ENCODE measurements at regions not wholly inside any gene's neighbourhood (a gene's known extent, or its start where the extent isn't known, plus 50 kb on each side); places are given as distances from the start of the nearest gene placed in this dataset.

- no peaks in the 10 kb centered on the region for H3K36me3 ChIP-seq
- no peak overlapping the region for H3K27ac ChIP-seq
- TF ChIP-seq CTCF (IDR thresholded peaks at IDR 0.05) (no peak), POLR2A (IDR thresholded peaks at IDR 0.05) (no peak)
- H3K4me1 ChIP-seq, result no peaks in the 10 kb centered on the region
- DNase-seq, result no peak
- no peaks in the 10 kb centered on the region for H3K27me3 ChIP-seq
- no peak overlapping the region for H3K4me3 ChIP-seq
- no peaks in the 10 kb centered on the region for H3K9me3 ChIP-seq
These were observed 673.8 kb upstream of the CITED2 start for GRCh38 chr6:140048202-140048790.

- Histone ChIP-seq H3K9me3 (no peaks in the 10 kb centered on the region), H3K4me3 (no peak overlapping the region), H3K4me1 (no peaks in the 10 kb centered on the region), H3K27ac (no peak overlapping the region), H3K36me3 (no peaks in the 10 kb centered on the region), H3K27me3 (no peaks in the 10 kb centered on the region)
- no peak for TF ChIP-seq POLR2A (IDR thresholded peaks at IDR 0.05)
- no peak for TF ChIP-seq CTCF (IDR thresholded peaks at IDR 0.05)
- DNase-seq, result no peak
These were observed 672.9 kb upstream of the CITED2 start for GRCh38 chr6:140047321-140047720.

- Histone ChIP-seq H3K27me3 (no peaks in the 10 kb centered on the region), H3K36me3 (no peaks in the 10 kb centered on the region), H3K4me3 (no peak overlapping the region), H3K9me3 (no peaks in the 10 kb centered on the region), H3K27ac (no peak overlapping the region), H3K4me1 (no peaks in the 10 kb centered on the region)
- TF ChIP-seq POLR2A (IDR thresholded peaks at IDR 0.05) (no peak), CTCF (IDR thresholded peaks at IDR 0.05) (no peak)
- no peak for DNase-seq
These were observed 671.7 kb upstream of the CITED2 start for GRCh38 chr6:140046016-140046632.

DNA sequence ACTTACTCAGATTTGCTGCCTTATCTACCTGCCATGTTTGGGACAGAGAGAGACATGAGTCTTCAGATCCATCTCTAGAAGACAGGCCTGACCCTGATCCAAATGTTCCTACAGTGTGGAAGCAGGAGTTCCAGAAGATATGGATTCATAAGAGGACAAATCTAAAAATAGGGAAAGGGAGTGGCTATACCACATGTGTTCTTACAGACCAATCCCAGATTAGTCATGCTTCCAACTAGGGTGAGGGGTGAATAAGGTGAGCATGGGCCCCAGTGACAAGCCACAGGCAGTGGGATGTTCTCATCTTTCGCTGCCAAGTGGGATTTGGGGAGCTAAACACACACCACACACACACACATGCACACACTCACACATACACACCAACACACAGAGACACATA, 670.7 kb upstream of the CITED2 start:
- no peak for DNase-seq
- no peaks in the 10 kb centered on the region for H3K9me3 ChIP-seq
- no peaks in the 10 kb centered on the region for H3K36me3 ChIP-seq
- no peak overlapping the region for H3K4me3 ChIP-seq
- H3K4me1 ChIP-seq, result no peaks in the 10 kb centered on the region
- TF ChIP-seq CTCF (IDR thresholded peaks at IDR 0.05) (no peak), POLR2A (IDR thresholded peaks at IDR 0.05) (no peak)
- H3K27me3 ChIP-seq, result no peaks in the 10 kb centered on the region
- no peak overlapping the region for H3K27ac ChIP-seq

GRCh38 chr6:140044626-140045025, 670.2 kb upstream of the CITED2 start:
- Histone ChIP-seq H3K9me3 (no peaks in the 10 kb centered on the region), H3K27ac (no peak overlapping the region), H3K27me3 (no peaks in the 10 kb centered on the region), H3K4me1 (no peaks in the 10 kb centered on the region), H3K4me3 (no peak overlapping the region), H3K36me3 (no peaks in the 10 kb centered on the region)
- TF ChIP-seq CTCF (IDR thresholded peaks at IDR 0.05) (no peak), POLR2A (IDR thresholded peaks at IDR 0.05) (no peak)
- DNase-seq, result no peak

Data from Peyer's patch (tissue), 4 donors.